LNCAP (cell line): ENCODE measurements at regions not wholly inside any gene's neighbourhood (a gene's known extent, or its start where the extent isn't known, plus 50 kb on each side); places are given as distances from the start of the nearest gene placed in this dataset.

Experiments
- CTCF ChIP-seq: fragments of 450-650 bp; IDR thresholded peaks from 2 replicates; pipeline ENCODE4 v1.5.1; 2017; ENCODE audit warnings: mild to moderate bottlenecking

- no peak for TF ChIP-seq CTCF
These were observed 664.8 kb downstream of the MMUT start for GRCh38 chr6:48798296-48798695.

- no peak for TF ChIP-seq CTCF
These were observed 671.2 kb upstream of the PTCHD4 start for GRCh38 chr6:48782225-48782624.

- no peak for TF ChIP-seq CTCF
These were observed 666.4 kb upstream of the PTCHD4 start for GRCh38 chr6:48777411-48777810.

GRCh38 chr6:48775157-48775556 lies 664.2 kb upstream of the PTCHD4 start:
- no peak for TF ChIP-seq CTCF

- TF ChIP-seq CTCF: no peak
These were observed 663.3 kb upstream of the PTCHD4 start for GRCh38 chr6:48774276-48774675.

- TF ChIP-seq CTCF: no peak
These were observed 655.4 kb upstream of the PTCHD4 start for GRCh38 chr6:48766349-48766748.

GRCh38 chr6:48765352-48765961 lies 654.5 kb upstream of the PTCHD4 start:
- TF ChIP-seq CTCF: peak; percentile 72
